HFF-Myc (cell line): ENCODE measurements at regions not wholly inside any gene's neighbourhood (a gene's known extent, or its start where the extent isn't known, plus 50 kb on each side); places are given as distances from the start of the nearest gene placed in this dataset.

Source experiments
- DNase-seq: peaks from one replicate; pipeline ENCODE4 v3.0.0-alpha.2; 2011; ENCODE audit warnings: low read depth; ENCODE audit errors: extremely low read depth
- H3K4me3 ChIP-seq: replicated peaks from 2 replicates; pipeline ENCODE4 v1.5.1; 2011; ENCODE audit warnings: low read depth, mild to moderate bottlenecking, control low read depth, low read length
- CTCF ChIP-seq: IDR thresholded peaks from 2 replicates; pipeline ENCODE4 v1.5.1; 2012; ENCODE audit warnings: mild to moderate bottlenecking, low read depth, low read length, control low read depth; ENCODE audit errors: missing control alignments

GRCh38 chr1:222909586-222909985 lies 94.7 kb downstream of the DISP1 start:
- no peak for DNase-seq
- H3K4me3 ChIP-seq = no peak overlapping the region
- TF ChIP-seq CTCF = no peak

- DNase-seq = no peak
- H3K4me3 ChIP-seq = no peak overlapping the region
- no peak for TF ChIP-seq CTCF
These were observed 95.9 kb downstream of the DISP1 start for GRCh38 chr1:222910699-222911098.

DNA sequence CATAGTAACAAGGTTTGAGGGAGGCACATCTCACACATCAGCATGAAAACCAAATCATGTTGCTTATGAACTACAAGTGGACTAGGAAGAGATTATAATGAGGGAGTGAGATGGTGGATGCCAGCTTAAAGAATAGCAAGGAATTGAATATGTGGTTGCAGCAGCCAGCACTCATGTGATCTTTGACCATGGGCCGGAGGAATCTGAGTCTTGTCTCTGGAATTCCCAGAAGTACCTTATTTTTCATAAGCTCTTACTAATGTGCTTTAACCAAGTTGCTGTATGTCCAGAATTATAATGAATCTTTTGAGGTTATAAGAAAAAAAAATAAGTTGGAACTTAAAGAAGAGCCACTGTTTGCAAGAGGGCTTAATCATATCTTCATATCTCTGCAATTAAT lies 97.0 kb downstream of the DISP1 start:
- no peak for DNase-seq
- no peak overlapping the region for H3K4me3 ChIP-seq
- TF ChIP-seq CTCF = no peak

GRCh38 chr1:222912730-222913129 lies 97.9 kb downstream of the DISP1 start:
- no peak overlapping the region for H3K4me3 ChIP-seq
- no peak for DNase-seq
- TF ChIP-seq CTCF = no peak

DNA sequence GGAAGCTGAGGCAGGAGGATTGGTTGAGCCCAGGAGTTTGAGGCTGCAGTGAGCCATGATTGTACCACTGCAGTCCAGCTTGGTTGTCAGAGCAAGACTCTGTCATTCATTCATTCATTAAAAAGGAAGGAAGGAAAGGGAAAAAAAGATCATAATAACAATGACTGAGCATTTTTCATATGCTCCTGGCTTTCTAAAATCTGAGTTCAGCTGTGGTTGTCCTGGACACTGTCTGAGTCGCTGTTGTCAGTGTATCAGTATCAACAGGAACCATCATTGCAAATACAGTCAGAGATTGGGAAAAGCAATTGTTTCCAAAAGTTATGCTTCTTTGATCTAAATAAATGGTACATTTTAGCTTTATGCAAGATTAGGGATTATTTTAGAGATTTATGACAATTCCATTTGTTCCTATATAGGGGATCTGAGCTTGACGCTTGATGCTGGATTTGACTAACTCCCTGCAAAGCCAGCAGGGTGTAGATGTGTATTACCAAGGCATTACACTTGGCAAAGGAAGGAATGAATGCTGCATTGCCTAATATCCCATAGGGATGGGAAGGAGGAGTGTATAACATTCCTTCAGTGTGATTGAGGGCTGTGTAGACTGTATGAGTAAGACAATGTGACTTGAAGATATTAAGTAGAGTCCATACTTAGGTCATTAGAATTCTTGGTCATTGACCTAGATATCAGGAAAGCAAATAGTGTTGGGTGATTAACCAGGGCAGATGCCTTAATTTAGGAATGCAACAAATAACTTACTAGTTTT lies 100.2 kb downstream of the DISP1 start:
- no peak for TF ChIP-seq CTCF
- no peak for DNase-seq

DNA sequence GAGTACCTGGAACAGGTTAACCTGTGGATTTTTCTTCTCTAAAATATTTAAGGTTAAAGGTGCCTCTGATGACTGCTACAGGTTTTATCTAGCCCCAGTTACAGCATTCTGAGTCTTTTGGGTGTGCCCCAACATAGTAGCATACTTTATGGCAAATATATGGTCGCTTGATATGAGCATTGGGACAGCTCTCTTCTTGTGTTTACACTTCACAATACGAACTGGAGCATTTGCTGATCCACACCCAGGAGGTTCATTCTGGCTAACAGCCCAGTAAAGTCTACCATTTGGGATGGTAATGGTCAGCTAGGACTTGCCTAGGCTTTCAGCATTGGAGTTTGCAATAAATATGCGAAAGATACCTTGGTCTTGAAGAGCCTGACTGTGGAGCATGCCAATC lies 101.3 kb downstream of the DISP1 start:
- DNase-seq = no peak
- no peak overlapping the region for H3K4me3 ChIP-seq
- TF ChIP-seq CTCF = no peak

More for the DNA sequence above, 100.2 kb downstream of the DISP1 start:
- H3K4me3 ChIP-seq = no peak overlapping the region
